ENCODE measurements at regions not wholly inside any gene's neighbourhood (a gene's known extent, or its start where the extent isn't known, plus 50 kb on each side); places are given as distances from the start of the nearest gene placed in this dataset.

DNA sequence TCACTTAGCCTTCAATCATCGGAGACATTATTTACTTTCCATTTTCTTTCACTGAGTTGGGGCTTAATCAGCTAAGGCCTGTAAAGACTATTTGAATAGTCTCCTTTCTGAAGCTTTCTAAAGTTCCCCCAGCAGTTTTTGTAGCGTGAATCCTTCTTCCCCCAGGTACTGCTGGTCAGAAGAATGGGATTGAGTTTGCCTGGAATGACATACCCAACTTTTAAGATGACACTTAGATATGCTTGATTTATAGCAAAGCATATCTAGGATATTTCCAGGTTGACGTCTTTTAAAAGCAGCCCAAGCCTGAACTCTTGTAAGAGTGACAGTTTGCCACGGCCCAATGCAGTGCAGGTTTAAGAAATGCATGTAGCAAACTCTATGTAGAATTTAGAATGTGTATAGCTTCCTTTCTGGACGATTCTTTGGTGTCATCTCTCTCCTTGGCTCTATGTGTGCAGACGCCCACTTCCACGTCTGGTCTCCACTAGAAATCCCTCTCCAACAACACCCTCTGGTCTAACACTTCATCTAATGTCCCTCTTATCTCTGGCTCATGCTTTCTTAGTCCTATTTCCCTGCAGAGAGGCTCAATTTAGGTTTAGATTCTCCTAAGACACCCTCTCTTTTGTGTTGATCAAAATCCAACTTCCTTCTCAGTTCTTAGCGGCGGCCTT, 175.0 kb upstream of the CYRIA start:
- TF ChIP-seq EZH2 (IDR thresholded peaks at IDR 0.05; ENCODE audit: borderline replicate concordance), result no peak
- no peak for TF ChIP-seq CTCF (IDR thresholded peaks at IDR 0.05; ENCODE audit: poor library complexity)
- no peak for TF ChIP-seq EZH2phosphoT487 (IDR thresholded peaks at IDR 0.05; ENCODE audit: low read depth, severe bottlenecking, unreplicated experiment)
- Histone ChIP-seq H3K27me3 (no peaks in the 10 kb centered on the region), H3K9me2 (replicated peaks; ENCODE audit: insufficient read depth) (no peaks in the 10 kb centered on the region), H3K36me3 (replicated peaks; ENCODE audit: insufficient read depth, low read depth) (no peaks in the 10 kb centered on the region), H3K27ac (peak overlapping the region; percentile 28), H3K9me3 (ENCODE audit: low read depth) (no peaks in the 10 kb centered on the region), H2AFZ (no peak overlapping the region), H3K4me3 (no peak overlapping the region), H4K20me1 (ENCODE audit: insufficient read depth, poor library complexity, severe bottlenecking) (no peaks in the 10 kb centered on the region), H3K4me1 (ENCODE audit: insufficient read depth) (no peaks in the 10 kb centered on the region), H3K4me2 (no peak overlapping the region), H3K79me2 (no peaks in the 10 kb centered on the region)
- WGBS (ENCODE audit: low lambda C conversion rate, missing lambda C conversion rate), result 72% methylated on average over 9 of the region's 9 CpGs
- no peak for DNase-seq (ENCODE audit: low spot score)

DNA sequence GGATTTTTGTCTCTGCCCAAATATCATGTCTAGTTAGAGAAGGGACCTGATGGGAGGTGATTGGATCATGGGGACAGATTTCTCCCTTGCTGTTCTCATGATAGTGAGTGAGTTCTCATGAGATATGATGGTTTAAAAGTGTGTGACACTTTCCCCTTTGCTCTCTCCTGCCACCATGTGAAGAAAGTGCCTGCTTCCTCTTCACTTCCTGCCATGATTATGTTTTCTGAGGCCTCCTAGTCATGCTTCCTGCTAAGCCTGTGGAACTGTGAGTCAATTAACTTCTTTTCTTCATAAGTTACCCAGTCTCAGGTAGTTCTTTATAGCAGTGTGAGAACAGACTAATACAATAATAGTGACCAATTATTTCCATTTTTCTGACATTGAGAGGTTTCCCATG, 167.3 kb upstream of the CYRIA start:
- no peak for DNase-seq (ENCODE audit: low spot score)
- Histone ChIP-seq H3K4me3 (no peak overlapping the region), H3K4me1 (ENCODE audit: insufficient read depth) (no peaks in the 10 kb centered on the region), H3K4me2 (no peak overlapping the region), H2AFZ (no peak overlapping the region), H3K36me3 (replicated peaks; ENCODE audit: insufficient read depth, low read depth) (no peaks in the 10 kb centered on the region), H3K27me3 (no peaks in the 10 kb centered on the region), H3K79me2 (no peaks in the 10 kb centered on the region), H3K27ac (no peak overlapping the region), H3K9me3 (ENCODE audit: low read depth) (no peaks in the 10 kb centered on the region), H4K20me1 (ENCODE audit: insufficient read depth, poor library complexity, severe bottlenecking) (no peaks in the 10 kb centered on the region), H3K9me2 (replicated peaks; ENCODE audit: insufficient read depth) (no peaks in the 10 kb centered on the region)
- TF ChIP-seq CTCF (IDR thresholded peaks at IDR 0.05; ENCODE audit: poor library complexity) (no peak), EZH2phosphoT487 (IDR thresholded peaks at IDR 0.05; ENCODE audit: low read depth, severe bottlenecking, unreplicated experiment) (no peak)

GRCh38 chr2:16828828-16829160, 163.2 kb upstream of the CYRIA start:
- Histone ChIP-seq H3K9me2 (replicated peaks; ENCODE audit: insufficient read depth) (no peaks in the 10 kb centered on the region), H3K4me2 (no peak overlapping the region), H3K9me3 (ENCODE audit: low read depth) (no peaks in the 10 kb centered on the region), H2AFZ (no peak overlapping the region), H3K27ac (no peak overlapping the region), H3K4me3 (no peak overlapping the region), H3K79me2 (no peaks in the 10 kb centered on the region), H4K20me1 (ENCODE audit: insufficient read depth, poor library complexity, severe bottlenecking) (no peaks in the 10 kb centered on the region), H3K4me1 (ENCODE audit: insufficient read depth) (no peaks in the 10 kb centered on the region), H3K27me3 (no peaks in the 10 kb centered on the region), H3K36me3 (replicated peaks; ENCODE audit: insufficient read depth, low read depth) (no peaks in the 10 kb centered on the region)
- no peak for DNase-seq (ENCODE audit: low spot score)
- TF ChIP-seq EZH2phosphoT487 (IDR thresholded peaks at IDR 0.05; ENCODE audit: low read depth, severe bottlenecking, unreplicated experiment), result no peak
- TF ChIP-seq CTCF (IDR thresholded peaks at IDR 0.05; ENCODE audit: poor library complexity), result no peak
- no peak for TF ChIP-seq EZH2 (IDR thresholded peaks at IDR 0.05; ENCODE audit: borderline replicate concordance)
- 64% methylated on average over 3 of the region's 3 CpGs for whole genome bisulfite sequencing (ENCODE audit: low lambda C conversion rate, missing lambda C conversion rate)

Data from hepatocyte (in vitro differentiated cells).